HepG2 (cell line): ENCODE measurements at regions not wholly inside any gene's neighbourhood (a gene's known extent, or its start where the extent isn't known, plus 50 kb on each side); places are given as distances from the start of the nearest gene placed in this dataset.

ENCODE experiments used
- POLR2A ChIP-seq, 2 experiments: IDR thresholded peaks; 2 replicates each; pipeline ENCODE4 v1.6.1; 2011; ENCODE audit warnings: low read depth in 2 of 2, low read length in 2 of 2, mild to moderate bottlenecking in 1 of 2, moderate library complexity in 1 of 2; ENCODE audit not compliant: insufficient read depth in 1 of 2
- RNF2 ChIP-seq: fragments of 450-650 bp; conservative IDR thresholded peaks from 2 replicates; pipeline ENCODE4 v1.6.1; 2016; ENCODE audit warnings: low read depth

DNA sequence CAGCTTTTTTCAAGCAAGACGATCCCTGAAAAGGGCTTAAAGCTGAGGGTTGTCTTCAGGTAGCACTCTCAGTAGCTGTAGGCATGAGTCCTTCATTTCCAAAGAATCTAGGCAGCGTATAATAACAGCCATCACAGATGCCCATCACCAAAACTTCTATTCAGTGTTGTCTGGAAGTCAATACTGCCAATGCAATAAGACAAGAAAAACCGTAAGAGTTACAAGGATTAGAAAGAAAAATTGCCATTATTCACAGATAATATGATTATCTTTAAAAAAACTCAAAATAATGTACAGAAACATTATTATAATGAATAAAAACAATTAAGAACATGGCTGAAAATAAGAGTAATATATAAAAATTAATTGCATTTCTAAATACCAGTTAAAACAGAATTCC lies 208.2 kb upstream of the ADRA1B start:
- TF ChIP-seq RNF2 (no peak), POLR2A (IDR thresholded peaks at IDR 0.05; ENCODE audit: insufficient read depth in 1 of 2, low read depth in 2 of 2, low read length in 2 of 2) (no peak)
